Smooth muscle cell (in vitro differentiated cells): ENCODE measurements at regions not wholly inside any gene's neighbourhood (a gene's known extent, or its start where the extent isn't known, plus 50 kb on each side); places are given as distances from the start of the nearest gene placed in this dataset.
"Not testable (repeated sequence)": the region's sequence is repeated elsewhere in the genome, so short reads cannot be mapped to it uniquely, and the experiment has no call there.

Experiments used
- DNase-seq: peaks from one replicate; lab custom pipeline; 2025; ENCODE audit not compliant: unreplicated experiment; lab: John Stamatoyannopoulos, UW
- H2AFZ ChIP-seq: fragments of 200-600 bp; sonication (generic); 2 replicates; pipeline ENCODE4 v1.6.0; 2016; ENCODE audit warnings: antibody characterized with exemption, low read depth, mild to moderate bottlenecking
- H3F3A ChIP-seq: fragments of 200-600 bp; sonication (generic); 2 replicates; pipeline ENCODE4 v1.6.0; 2017; ENCODE audit warnings: antibody characterized with exemption, low read depth
- H3K27ac ChIP-seq: fragments of 200-600 bp; sonication (generic); 2 replicates; pipeline ENCODE4 v1.5.1; 2016; ENCODE audit warnings: low read depth, mild to moderate bottlenecking
- H3K27me3 ChIP-seq: fragments of 200-600 bp; sonication (generic); 2 replicates; pipeline ENCODE4 v1.6.1; 2016; ENCODE audit warnings: low read depth, mild to moderate bottlenecking
- H3K36me3 ChIP-seq: fragments of 200-600 bp; sonication (generic); 2 replicates; pipeline ENCODE4 v1.5.1; 2016; ENCODE audit warnings: low read depth
- H3K4me1 ChIP-seq: fragments of 200-600 bp; sonication (generic); 2 replicates; pipeline ENCODE4 v1.5.1; 2016; ENCODE audit warnings: low read depth
- H3K4me2 ChIP-seq: fragments of 200-600 bp; sonication (generic); 2 replicates; pipeline ENCODE4 v1.6.0; 2016; ENCODE audit warnings: mild to moderate bottlenecking
- H3K4me3 ChIP-seq: fragments of 200-600 bp; sonication (generic); 2 replicates; pipeline ENCODE4 v1.5.1; 2016; ENCODE audit warnings: mild to moderate bottlenecking
- H3K79me2 ChIP-seq: fragments of 200-600 bp; sonication (generic); 2 replicates; pipeline ENCODE4 v1.6.0; 2016; ENCODE audit warnings: low read depth, mild to moderate bottlenecking
- H3K9ac ChIP-seq: fragments of 200-600 bp; sonication (generic); 2 replicates; pipeline ENCODE4 v1.6.0; 2016; ENCODE audit warnings: low read depth
- H3K9me3 ChIP-seq: fragments of 200-600 bp; sonication (generic); replicated peaks from 2 replicates; pipeline ENCODE4 v1.5.1; 2016; ENCODE audit warnings: low read depth
- H4K20me1 ChIP-seq: fragments of 200-600 bp; sonication (generic); 2 replicates; pipeline ENCODE4 v1.6.0; 2016; ENCODE audit warnings: low read depth
- WGBS: methylation state at CpG from one replicate; pipeline ENCODE4 v1.1.7; 2016; ENCODE audit warnings: low lambda C conversion rate; 5-methylcytosine and 5-hydroxymethylcytosine counted together
- TF ChIP-seq, protein P1 (sequence below): fragments of 200-600 bp; sonication (generic); IDR thresholded peaks from 2 replicates; pipeline ENCODE4 v1.5.1; 2017; ENCODE audit warnings: borderline replicate concordance, mild to moderate bottlenecking, antibody characterized with exemption; ENCODE audit not compliant: insufficient read depth, poor library complexity, severe bottlenecking

DNA sequence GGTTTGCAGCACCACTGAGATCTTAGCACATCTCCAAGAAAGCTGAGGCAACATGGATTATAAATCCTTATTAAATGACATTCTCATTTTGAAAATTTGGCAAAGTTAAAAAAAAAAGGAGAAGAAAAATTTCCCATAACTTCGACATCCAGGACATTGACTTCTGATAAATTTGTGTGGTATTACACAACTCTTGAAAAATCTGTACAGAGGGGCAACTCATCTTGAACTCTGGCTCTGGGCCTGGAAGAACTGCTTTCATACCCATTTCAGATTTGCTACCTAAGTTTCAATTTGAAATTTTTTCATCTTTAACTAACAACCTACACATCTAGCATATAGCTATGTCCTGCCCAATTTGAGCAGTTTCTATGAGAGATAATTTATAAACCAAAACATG is 118.0 kb upstream of the UGP2 start:
- no peaks in the 10 kb centered on the region for H3K36me3 ChIP-seq
- no peak overlapping the region for H3K27ac ChIP-seq
- H4K20me1 ChIP-seq = no peaks in the 10 kb centered on the region
- no peak overlapping the region for H2AFZ ChIP-seq
- no peaks in the 10 kb centered on the region for H3K4me1 ChIP-seq
- no peaks in the 10 kb centered on the region for H3K79me2 ChIP-seq
- no peak overlapping the region for H3K4me3 ChIP-seq
- H3F3A ChIP-seq = no peaks in the 10 kb centered on the region
- H3K27me3 ChIP-seq = no peaks in the 10 kb centered on the region
- H3K9ac ChIP-seq = no peak overlapping the region
- TF ChIP-seq, protein P1, sequence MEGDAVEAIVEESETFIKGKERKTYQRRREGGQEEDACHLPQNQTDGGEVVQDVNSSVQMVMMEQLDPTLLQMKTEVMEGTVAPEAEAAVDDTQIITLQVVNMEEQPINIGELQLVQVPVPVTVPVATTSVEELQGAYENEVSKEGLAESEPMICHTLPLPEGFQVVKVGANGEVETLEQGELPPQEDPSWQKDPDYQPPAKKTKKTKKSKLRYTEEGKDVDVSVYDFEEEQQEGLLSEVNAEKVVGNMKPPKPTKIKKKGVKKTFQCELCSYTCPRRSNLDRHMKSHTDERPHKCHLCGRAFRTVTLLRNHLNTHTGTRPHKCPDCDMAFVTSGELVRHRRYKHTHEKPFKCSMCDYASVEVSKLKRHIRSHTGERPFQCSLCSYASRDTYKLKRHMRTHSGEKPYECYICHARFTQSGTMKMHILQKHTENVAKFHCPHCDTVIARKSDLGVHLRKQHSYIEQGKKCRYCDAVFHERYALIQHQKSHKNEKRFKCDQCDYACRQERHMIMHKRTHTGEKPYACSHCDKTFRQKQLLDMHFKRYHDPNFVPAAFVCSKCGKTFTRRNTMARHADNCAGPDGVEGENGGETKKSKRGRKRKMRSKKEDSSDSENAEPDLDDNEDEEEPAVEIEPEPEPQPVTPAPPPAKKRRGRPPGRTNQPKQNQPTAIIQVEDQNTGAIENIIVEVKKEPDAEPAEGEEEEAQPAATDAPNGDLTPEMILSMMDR = no peak
- no peaks in the 10 kb centered on the region for H3K9me3 ChIP-seq
- WGBS = 100% methylated on average over 1 of the region's 1 CpG
- H3K4me2 ChIP-seq = no peak overlapping the region
- DNase-seq = no peak

DNA sequence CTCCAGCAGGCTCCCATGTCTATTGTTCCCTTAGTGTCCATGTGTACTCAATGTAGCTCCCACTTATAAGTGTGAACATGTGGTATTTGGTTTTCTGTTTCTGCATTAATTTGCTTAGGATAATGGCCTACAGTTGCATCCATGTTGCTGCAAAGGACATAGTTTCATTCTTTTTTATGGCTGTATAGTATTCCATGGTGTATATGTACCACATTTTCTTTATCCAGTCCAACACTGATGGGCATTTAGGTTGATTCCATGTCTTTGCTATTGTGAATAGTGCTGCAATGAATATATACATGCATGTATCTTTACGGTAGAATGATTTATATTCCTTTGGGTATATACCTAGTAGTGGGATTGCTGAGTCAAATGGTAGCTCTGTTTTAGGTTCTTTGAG is 116.5 kb upstream of the UGP2 start:
- not testable (repeated sequence) for H3K4me3 ChIP-seq, H3K36me3 ChIP-seq, H3K9ac ChIP-seq, DNase-seq, H3F3A ChIP-seq, H3K4me2 ChIP-seq, H2AFZ ChIP-seq, H3K79me2 ChIP-seq, H3K9me3 ChIP-seq, H3K27me3 ChIP-seq, H3K4me1 ChIP-seq, H3K27ac ChIP-seq, H4K20me1 ChIP-seq
- 100% methylated on average over 1 of the region's 1 CpG for WGBS

DNA sequence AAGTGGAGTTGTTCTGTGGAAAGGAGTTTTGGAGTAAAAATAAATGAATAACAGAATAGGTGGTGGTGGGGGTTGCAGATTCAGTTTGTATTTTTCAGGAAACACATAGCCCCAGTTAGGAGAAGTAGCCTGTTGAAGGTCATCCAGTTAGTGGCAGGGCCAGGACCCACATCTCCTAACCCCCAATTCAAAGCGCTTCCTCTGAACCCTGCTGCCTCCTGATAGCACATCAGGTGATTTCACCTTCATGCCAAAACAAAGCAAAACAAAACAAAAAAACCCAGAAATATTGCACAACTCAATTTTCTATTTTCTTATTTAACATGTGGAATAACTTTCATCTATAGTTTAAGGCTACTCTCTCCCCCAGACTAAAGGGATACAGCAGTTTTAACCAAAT is 112.3 kb upstream of the UGP2 start:
- TF ChIP-seq, protein P1 = no peak
- H3K27ac ChIP-seq = no peak overlapping the region
- no peaks in the 10 kb centered on the region for H3K4me1 ChIP-seq
- no peaks in the 10 kb centered on the region for H3K79me2 ChIP-seq
- no peaks in the 10 kb centered on the region for H4K20me1 ChIP-seq
- no peaks in the 10 kb centered on the region for H3K36me3 ChIP-seq
- no peak overlapping the region for H3K4me3 ChIP-seq
- no peak overlapping the region for H2AFZ ChIP-seq
- no peak for DNase-seq
- no peak overlapping the region for H3K9ac ChIP-seq
- H3K4me2 ChIP-seq = no peak overlapping the region
- H3F3A ChIP-seq = no peaks in the 10 kb centered on the region
- WGBS = 100% methylated on average over 1 of the region's 1 CpG
- H3K27me3 ChIP-seq = no peaks in the 10 kb centered on the region
- H3K9me3 ChIP-seq = no peaks in the 10 kb centered on the region

DNA sequence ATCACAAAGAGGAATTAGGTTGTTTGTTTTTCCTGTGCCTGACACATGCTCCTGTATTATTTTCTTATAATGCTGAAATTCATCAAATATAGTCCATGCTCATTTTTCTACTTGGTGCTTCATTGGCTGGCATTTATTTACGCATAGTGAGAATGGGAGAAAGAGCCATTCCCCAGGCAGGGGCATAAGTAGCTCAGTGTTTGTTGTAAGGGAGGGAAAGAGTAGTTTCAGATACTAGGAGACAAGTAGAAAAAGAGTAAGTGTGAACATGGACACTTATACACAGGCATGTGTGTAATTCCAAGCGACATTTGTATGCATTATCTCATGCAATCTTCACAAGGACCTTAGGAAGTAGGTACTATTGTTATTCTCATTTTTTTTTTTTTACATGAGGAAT is 111.9 kb upstream of the UGP2 start:
- Histone ChIP-seq H3K9ac (no peak overlapping the region), H3K4me1 (no peaks in the 10 kb centered on the region), H3K27me3 (no peaks in the 10 kb centered on the region), H3K79me2 (no peaks in the 10 kb centered on the region), H2AFZ (no peak overlapping the region), H3K9me3 (no peaks in the 10 kb centered on the region), H3K36me3 (no peaks in the 10 kb centered on the region), H3K4me3 (no peak overlapping the region), H3K4me2 (no peak overlapping the region), H3F3A (no peaks in the 10 kb centered on the region), H3K27ac (no peak overlapping the region), H4K20me1 (no peaks in the 10 kb centered on the region)
- TF ChIP-seq, protein P1 = no peak
- 97% methylated on average over 2 of the region's 2 CpGs for WGBS
- DNase-seq = no peak
